ENCODE measurements at regions not wholly inside any gene's neighbourhood (a gene's known extent, or its start where the extent isn't known, plus 50 kb on each side); places are given as distances from the start of the nearest gene placed in this dataset.

DNA sequence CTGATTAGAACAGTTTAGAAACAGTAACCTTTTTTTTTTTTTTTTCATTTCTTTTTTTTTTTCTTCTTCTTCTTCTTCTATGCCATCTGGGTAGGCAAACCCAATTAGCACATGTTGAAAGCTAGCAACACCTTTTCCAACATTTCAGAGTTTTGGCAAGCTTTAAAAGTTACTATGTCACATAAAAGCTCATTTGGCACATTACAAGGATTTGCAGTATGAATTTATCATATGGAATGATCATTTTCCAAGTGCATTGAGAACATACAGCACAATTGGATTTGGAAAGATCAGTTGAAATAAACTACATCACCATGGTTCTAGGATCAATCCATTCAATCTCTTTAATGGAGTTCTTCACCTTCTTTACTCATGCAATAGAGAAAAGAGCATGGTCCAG, 847.0 kb downstream of the LRRTM4 start:
- no peak overlapping the region for H3K4me3 ChIP-seq (ENCODE audit: low read depth, low read length)
- no peak for DNase-seq (ENCODE audit: low read depth)
- no peak for TF ChIP-seq CTCF (IDR thresholded peaks at IDR 0.05; ENCODE audit: insufficient read depth, low read depth, low read length)

DNA sequence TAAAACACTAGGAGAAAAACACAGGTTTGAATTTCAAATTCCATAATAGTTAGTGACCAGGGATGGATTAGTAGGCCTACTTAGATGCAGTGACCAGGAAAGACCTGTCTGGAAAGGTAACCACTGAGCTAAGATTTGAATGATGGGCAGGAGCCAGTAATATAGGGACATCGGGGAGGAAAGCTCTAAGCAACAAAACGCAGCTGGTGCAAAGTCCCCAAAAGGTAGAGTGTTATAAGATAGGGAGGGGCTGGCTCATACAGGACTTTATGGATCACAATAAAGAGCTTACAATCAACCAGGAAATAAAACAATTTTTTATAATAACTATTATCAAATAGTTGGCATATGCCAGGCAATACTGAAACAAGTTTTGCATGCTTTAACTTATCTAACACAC, 849.4 kb downstream of the LRRTM4 start:
- H3K4me3 ChIP-seq (ENCODE audit: low read depth, low read length) = no peak overlapping the region
- no peak for TF ChIP-seq CTCF (IDR thresholded peaks at IDR 0.05; ENCODE audit: insufficient read depth, low read depth, low read length)

GRCh38 chr2:76669966-76670465, 852.2 kb downstream of the LRRTM4 start:
- no peak for DNase-seq (ENCODE audit: low read depth)

More for the DNA sequence above, 849.4 kb downstream of the LRRTM4 start:
- no peak for DNase-seq (ENCODE audit: low read depth)

DNA sequence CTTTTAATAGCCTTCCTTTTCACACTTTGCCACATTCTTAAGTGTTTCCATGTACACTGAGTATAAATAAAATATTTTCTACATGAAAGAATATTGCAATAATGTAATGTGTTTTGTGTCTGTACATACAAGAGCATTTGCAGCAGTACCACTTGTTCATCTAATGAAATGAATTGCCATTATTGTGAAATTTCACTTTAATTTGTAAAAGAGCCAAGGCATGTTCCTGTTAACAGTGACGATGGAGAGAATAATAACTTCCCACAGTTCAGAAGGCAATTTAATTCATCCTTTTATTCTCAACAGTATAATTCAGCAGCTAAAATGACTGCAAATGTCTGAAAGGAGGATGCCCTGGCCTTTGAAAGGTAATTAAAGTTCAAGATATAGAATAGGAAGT, 853.9 kb downstream of the LRRTM4 start:
- no peak for DNase-seq (ENCODE audit: low read depth)
- no peak for TF ChIP-seq CTCF (IDR thresholded peaks at IDR 0.05; ENCODE audit: insufficient read depth, low read depth, low read length)
- H3K4me3 ChIP-seq (ENCODE audit: low read depth, low read length) = no peak overlapping the region

More at GRCh38 chr2:76669966-76670465, 852.2 kb downstream of the LRRTM4 start:
- TF ChIP-seq CTCF (IDR thresholded peaks at IDR 0.05; ENCODE audit: insufficient read depth, low read depth, low read length) = no peak
- no peak overlapping the region for H3K4me3 ChIP-seq (ENCODE audit: low read depth, low read length)

- H3K4me3 ChIP-seq (ENCODE audit: low read depth, low read length) = no peak overlapping the region
- no peak for DNase-seq (ENCODE audit: low read depth)
- TF ChIP-seq CTCF (IDR thresholded peaks at IDR 0.05; ENCODE audit: insufficient read depth, low read depth, low read length) = no peak
Observed at GRCh38 chr2:76667821-76668271, 854.3 kb downstream of the LRRTM4 start.

GRCh38 chr2:76642129-76642528, 880.0 kb downstream of the LRRTM4 start:
- no peak for DNase-seq (ENCODE audit: low read depth)
- no peak for TF ChIP-seq CTCF (IDR thresholded peaks at IDR 0.05; ENCODE audit: insufficient read depth, low read depth, low read length)
- no peak overlapping the region for H3K4me3 ChIP-seq (ENCODE audit: low read depth, low read length)

DNA sequence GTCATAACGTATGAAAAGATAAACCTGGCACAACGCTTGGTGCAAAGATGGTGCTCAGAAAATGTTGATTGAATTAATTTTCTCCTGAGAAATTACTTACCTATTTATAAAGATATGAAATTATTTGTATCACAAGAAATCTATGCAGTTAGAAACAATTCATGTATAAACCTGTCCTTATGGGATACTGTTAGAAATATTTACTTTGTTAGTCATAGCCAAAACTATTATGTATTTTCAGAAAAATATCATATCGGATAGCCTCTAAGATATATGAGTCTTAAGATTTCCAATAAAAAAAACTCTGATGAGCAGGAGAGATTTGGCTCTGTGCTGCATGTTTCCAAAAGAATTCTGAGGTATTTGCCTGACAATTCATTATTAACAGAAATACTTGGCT, 880.7 kb downstream of the LRRTM4 start:
- DNase-seq (ENCODE audit: low read depth) = no peak
- no peak overlapping the region for H3K4me3 ChIP-seq (ENCODE audit: low read depth, low read length)
- no peak for TF ChIP-seq CTCF (IDR thresholded peaks at IDR 0.05; ENCODE audit: insufficient read depth, low read depth, low read length)
